AG04450 (cell line): ENCODE measurements at regions not wholly inside any gene's neighbourhood (a gene's known extent, or its start where the extent isn't known, plus 50 kb on each side); places are given as distances from the start of the nearest gene placed in this dataset.
"Not testable (repeated sequence)": the region's sequence is repeated elsewhere in the genome, so short reads cannot be mapped to it uniquely, and the experiment has no call there.

ENCODE experiments used
- CTCF ChIA-PET: fragments of 300-600, 350-600 bp; formaldehyde crosslinking; extraction: SDS; loops from one replicate; lab custom pipeline; 2022; ENCODE audit warnings: antibody characterized with exemption, inconsistent platforms; lab: Charles Lee
- POLR2A ChIA-PET: fragments of 350-600 bp; formaldehyde crosslinking; extraction: SDS; loops from one replicate; lab custom pipeline; 2021; ENCODE audit warnings: antibody characterized with exemption, inconsistent platforms; lab: Yijun Ruan, JAX
- DNase-seq: peaks from one replicate; pipeline ENCODE4 v3.0.0-alpha.2; 2011; ENCODE audit warnings: low read depth, low spot score
- H3K27ac ChIP-seq: one replicate; pipeline ENCODE4 v1.5.1; 2012; ENCODE audit warnings: low read depth, low read length, control low read depth
- H3K27me3 ChIP-seq: one replicate; pipeline ENCODE4 v1.6.0; 2012; ENCODE audit warnings: low read length; ENCODE audit not compliant: control insufficient read depth, insufficient read depth
- H3K4me3 ChIP-seq: 2 replicates; pipeline ENCODE4 v1.5.1; 2011; ENCODE audit warnings: mild to moderate bottlenecking, low read depth, low read length, control low read depth
- H3K9me3 ChIP-seq: 2 replicates; pipeline ENCODE4 v1.5.1; 2012; ENCODE audit warnings: low read length; ENCODE audit not compliant: control insufficient read depth, insufficient read depth
- CTCF ChIP-seq: IDR thresholded peaks from 2 replicates; pipeline ENCODE4 v1.5.1; 2011; ENCODE audit warnings: low read depth, low read length, control low read depth, inconsistent platforms

GRCh38 chr2:83795777-83796176 lies 663.3 kb downstream of the SUCLG1 start:
- no peak overlapping the region for H3K4me3 ChIP-seq
- no peak overlapping the region for H3K27ac ChIP-seq
- ChIA-PET POLR2A (no interaction called here), CTCF (no interaction called here)
- no peak for TF ChIP-seq CTCF
- DNase-seq, result no peak
- H3K27me3 ChIP-seq, result no peaks in the 10 kb centered on the region
- H3K9me3 ChIP-seq, result 0 out of 2 replicates have a peak, but pooled peaks cover 3% of the 10 kb centered on the region

DNA sequence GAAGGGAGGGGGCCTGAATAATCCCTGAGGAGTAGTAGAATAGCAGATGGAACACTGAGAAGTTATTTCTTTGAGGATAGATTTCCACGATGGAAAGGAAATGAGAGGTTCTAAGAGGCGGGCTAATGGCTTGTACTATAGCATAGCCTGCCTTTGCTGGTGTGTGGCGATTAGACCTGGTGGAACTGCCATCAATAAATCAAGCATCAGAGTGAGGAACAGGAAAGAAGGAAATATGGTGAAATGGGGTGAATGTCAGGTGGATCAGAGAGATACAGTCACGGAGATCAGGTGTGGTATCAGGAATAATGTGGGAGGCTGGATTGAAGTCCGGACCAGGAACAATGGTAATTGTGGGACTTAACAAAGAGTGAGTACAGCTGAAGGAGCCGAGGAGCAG lies 668.6 kb downstream of the SUCLG1 start:
- H3K27ac ChIP-seq, H3K9me3 ChIP-seq, CTCF ChIA-PET, DNase-seq, H3K27me3 ChIP-seq, H3K4me3 ChIP-seq, POLR2A ChIA-PET: not testable (repeated sequence)

DNA sequence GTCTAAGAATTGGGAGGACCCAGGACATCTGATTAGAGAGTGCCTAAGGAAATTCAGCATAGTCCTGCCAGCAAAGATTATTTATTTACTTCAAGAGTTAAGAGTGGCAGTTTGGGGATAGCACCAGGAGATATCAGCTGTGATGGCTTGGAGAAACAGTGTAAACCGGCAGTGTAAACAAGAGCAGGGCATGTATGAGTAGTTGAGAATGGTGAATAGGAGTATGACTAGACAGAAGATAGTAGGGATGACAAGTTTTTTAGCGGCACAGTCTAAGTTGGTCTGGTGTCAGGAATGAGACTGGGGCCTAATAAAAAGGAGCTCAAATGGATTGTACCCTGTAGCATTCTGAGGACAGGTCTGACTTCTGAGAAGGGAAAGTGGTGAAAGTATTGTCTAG lies 669.4 kb downstream of the SUCLG1 start:
- POLR2A ChIA-PET, H3K9me3 ChIP-seq, H3K27me3 ChIP-seq, H3K4me3 ChIP-seq, H3K27ac ChIP-seq, DNase-seq, CTCF ChIA-PET: not testable (repeated sequence)

DNA sequence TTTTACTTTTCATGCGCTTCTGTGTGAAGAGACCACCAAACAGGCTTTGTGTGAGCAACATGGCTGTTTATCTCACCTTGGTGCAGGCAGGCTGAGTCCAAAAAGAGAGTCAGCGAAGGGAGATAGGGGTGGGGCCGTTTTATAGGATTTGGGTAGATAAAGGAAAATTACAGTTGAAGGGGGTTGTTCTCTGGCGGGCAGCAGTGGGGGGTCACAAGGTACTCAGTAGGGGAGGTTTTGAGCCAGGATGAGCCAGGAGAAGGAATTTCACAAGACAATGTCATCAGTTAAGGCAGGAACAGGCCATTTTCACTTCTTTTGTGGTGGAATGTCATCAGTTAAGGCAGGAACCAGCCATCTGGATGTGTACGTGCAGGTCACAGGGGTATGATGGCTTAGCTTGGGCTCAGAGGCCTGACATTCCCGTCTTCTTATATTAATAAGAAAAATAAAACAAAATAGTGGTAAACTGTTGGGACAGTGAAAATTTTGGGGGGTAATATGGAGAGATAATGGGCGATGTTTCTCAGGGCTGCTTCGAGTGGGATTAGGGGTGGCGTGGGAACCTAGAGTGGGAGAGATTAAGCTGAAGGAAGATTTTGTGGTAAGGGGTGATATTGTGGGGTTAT lies 670.0 kb downstream of the SUCLG1 start:
- H3K27me3 ChIP-seq, H3K27ac ChIP-seq, DNase-seq, H3K4me3 ChIP-seq, POLR2A ChIA-PET, CTCF ChIA-PET, H3K9me3 ChIP-seq: not testable (repeated sequence)

- no peak overlapping the region for H3K27ac ChIP-seq
- POLR2A ChIA-PET, result no interaction called here
- H3K27me3 ChIP-seq, result no peaks in the 10 kb centered on the region
- CTCF ChIA-PET, result no interaction called here
- no peak overlapping the region for H3K4me3 ChIP-seq
- TF ChIP-seq CTCF, result no peak
- no peak for DNase-seq
- H3K9me3 ChIP-seq, result no peaks in the 10 kb centered on the region
These were observed 671.9 kb downstream of the SUCLG1 start for GRCh38 chr2:83787189-83787588.

GRCh38 chr2:83786140-83786539 lies 672.9 kb downstream of the SUCLG1 start:
- CTCF ChIA-PET, result interaction anchor here (0.6 kb wide), 1 partner anchor 1302 kb away, joined by 3 read pairs; no protein-coding TSS in a partner anchor
- no peak for DNase-seq
- POLR2A ChIA-PET, result no interaction called here
- no peak for TF ChIP-seq CTCF
- Histone ChIP-seq H3K27ac (no peak overlapping the region), H3K27me3 (no peaks in the 10 kb centered on the region), H3K9me3 (no peaks in the 10 kb centered on the region), H3K4me3 (no peak overlapping the region)
